H1 (cell line): ENCODE measurements at regions not wholly inside any gene's neighbourhood (a gene's known extent, or its start where the extent isn't known, plus 50 kb on each side); places are given as distances from the start of the nearest gene placed in this dataset.

Source experiments
- CTCF ChIA-PET: fragments of 300-600 bp; sonication (Branson Sonifier 250); formaldehyde crosslinking; loops from one replicate; lab custom pipeline; 2021; ENCODE audit not compliant: partially characterized antibody; lab: Charles Lee
- POLR2A ChIA-PET: fragments of 300-600 bp; sonication (Branson Sonifier 250); formaldehyde crosslinking; loops from one replicate; lab custom pipeline; 2021; ENCODE audit warnings: inconsistent platforms; ENCODE audit not compliant: partially characterized antibody; lab: Charles Lee
- DNase-seq, 2 experiments: peaks; one replicate each; pipeline versions ENCODE4 v3.0.0 to v3.0.0-alpha.2; 2010 to 2022; ENCODE audit warnings: low spot score in 2 of 2, low read depth in 1 of 2, mixed read lengths in 1 of 2
- FAIRE-seq: peaks from 2 replicates; lab custom pipeline; 2011; peaks lifted over from hg19 to GRCh38; lab: Jason Lieb, UNC
- H2AFZ ChIP-seq: 2 replicates; pipeline ENCODE4 v1.8.1; 2012; ENCODE audit warnings: low read length, inconsistent platforms
- H2AK5ac ChIP-seq: 2 replicates; pipeline ENCODE4 v1.6.1; 2013; ENCODE audit warnings: low read depth, low read length
- H2BK120ac ChIP-seq: replicated peaks from 2 replicates; pipeline ENCODE3; 2013; ENCODE audit warnings: low read depth, low read length, inconsistent platforms
- H2BK12ac ChIP-seq: 2 replicates; pipeline ENCODE4 v1.6.1; 2013; ENCODE audit warnings: low read depth, low read length
- H2BK15ac ChIP-seq: 2 replicates; pipeline ENCODE4 v1.6.1; 2013; ENCODE audit warnings: low read length
- H2BK20ac ChIP-seq: 2 replicates; pipeline ENCODE4 v1.6.1; 2013; ENCODE audit warnings: low read length
- H2BK5ac ChIP-seq: 2 replicates; pipeline ENCODE4 v1.6.1; 2013; ENCODE audit warnings: low read depth, low read length
- H3K14ac ChIP-seq: 2 replicates; pipeline ENCODE4 v1.6.1; 2013; ENCODE audit warnings: inconsistent platforms; ENCODE audit not compliant: insufficient read length
- H3K18ac ChIP-seq: 2 replicates; pipeline ENCODE4 v1.6.1; 2013; ENCODE audit warnings: low read length; ENCODE audit errors: extremely low read depth
- H3K23ac ChIP-seq: 2 replicates; pipeline ENCODE4 v1.6.1; 2013; ENCODE audit warnings: inconsistent platforms; ENCODE audit not compliant: insufficient read length
- H3K23me2 ChIP-seq: 2 replicates; pipeline ENCODE4 v1.6.1; 2013; ENCODE audit warnings: low read depth, low read length
- H3K27ac ChIP-seq: 2 replicates; pipeline ENCODE4 v1.6.1; 2011; ENCODE audit warnings: low read depth, low read length, inconsistent platforms
- H3K27me3 ChIP-seq, 4 experiments: replicated peaks in 1 of 4; 1 replicate in 1 of 4; 2 replicates in 3 of 4; pipeline versions ENCODE4 v1.6.1 to v1.8.1; 2011 to 2013; ENCODE audit warnings: low read length in 3 of 4, mild to moderate bottlenecking in 3 of 4, inconsistent platforms in 2 of 4, mixed read lengths in 2 of 4, moderate library complexity in 1 of 4; ENCODE audit not compliant: control insufficient read depth in 3 of 4, insufficient read depth in 3 of 4; ENCODE audit errors: extremely low read depth in 1 of 4
- H3K36me3 ChIP-seq, 4 experiments: 2 replicates each; pipeline versions ENCODE4 v1.6.1 to v1.8.1; 2011 to 2013; ENCODE audit warnings: mild to moderate bottlenecking in 4 of 4, low read length in 3 of 4, moderate library complexity in 2 of 4, control low read depth in 1 of 4, inconsistent platforms in 1 of 4; ENCODE audit not compliant: insufficient read depth in 4 of 4, control insufficient read depth in 2 of 4
- H3K4ac ChIP-seq: replicated peaks from 2 replicates; pipeline ENCODE3; 2013; ENCODE audit warnings: low read length, low read depth, mixed read lengths, inconsistent platforms; ENCODE audit not compliant: insufficient read length
- H3K4me1 ChIP-seq, 4 experiments: replicated peaks in 1 of 4; 1 replicate in 1 of 4; 2 replicates in 3 of 4; pipeline versions ENCODE4 v1.6.1 to v1.8.1; 2011 to 2013; ENCODE audit warnings: low read length in 3 of 4, inconsistent platforms in 2 of 4, mixed read lengths in 1 of 4; ENCODE audit not compliant: insufficient read depth in 4 of 4, control insufficient read depth in 3 of 4
- H3K4me2 ChIP-seq, 2 experiments: 2 replicates each; pipeline versions ENCODE4 v1.6.1 to v1.8.1; 2011 to 2013; ENCODE audit warnings: low read depth in 2 of 2, low read length in 2 of 2, control low read depth in 1 of 2, inconsistent platforms in 1 of 2, mild to moderate bottlenecking in 1 of 2; ENCODE audit not compliant: insufficient read depth in 1 of 2
- H3K4me3 ChIP-seq, 4 experiments: fragments of 200-600, 300-600 bp in 1 of 4; sonication (generic), shearing (Covaris generic), sonication (Bioruptor Twin) in 1 of 4; 2 replicates each; pipeline versions ENCODE4 v1.5.1 to v1.8.1; 2011 to 2016; ENCODE audit warnings: low read length in 4 of 4, low read depth in 3 of 4, control low read depth in 2 of 4, inconsistent platforms in 2 of 4, mild to moderate bottlenecking in 2 of 4, mixed read lengths in 1 of 4, moderate library complexity in 1 of 4; ENCODE audit not compliant: insufficient read depth in 2 of 4; ENCODE audit errors: extremely low read depth in 1 of 4
- H3K56ac ChIP-seq: replicated peaks from 2 replicates; pipeline ENCODE3; 2013; ENCODE audit warnings: low read depth, mild to moderate bottlenecking, mixed read lengths, low read length, inconsistent platforms; ENCODE audit not compliant: insufficient read length
- H3K79me1 ChIP-seq: 2 replicates; pipeline ENCODE4 v1.6.1; 2013; ENCODE audit warnings: low read depth, low read length, control low read depth
- H3K79me2 ChIP-seq, 2 experiments: 2 replicates each; pipeline versions ENCODE4 v1.6.1 to v1.8.1; 2012 to 2013; ENCODE audit warnings: low read length in 2 of 2, mild to moderate bottlenecking in 2 of 2, inconsistent platforms in 1 of 2; ENCODE audit not compliant: insufficient read depth in 2 of 2, control insufficient read depth in 1 of 2
- H3K9ac ChIP-seq, 4 experiments: replicated peaks in 1 of 4; 1 replicate in 1 of 4; 2 replicates in 3 of 4; pipeline versions ENCODE4 v1.6.1 to v1.8.1; 2011 to 2013; ENCODE audit warnings: low read depth in 3 of 4, low read length in 3 of 4, control low read depth in 2 of 4, mild to moderate bottlenecking in 2 of 4, moderate library complexity in 2 of 4, inconsistent platforms in 1 of 4; ENCODE audit errors: extremely low read depth in 1 of 4
- H3K9me3 ChIP-seq, 2 experiments: 2 replicates each; pipeline versions ENCODE4 v1.6.1 to v1.8.1; 2012 to 2013; ENCODE audit warnings: mild to moderate bottlenecking in 2 of 2, moderate library complexity in 2 of 2, control low read depth in 1 of 2, inconsistent platforms in 1 of 2, low read depth in 1 of 2, low read length in 1 of 2, mixed read lengths in 1 of 2; ENCODE audit not compliant: insufficient read depth in 2 of 2
- H4K20me1 ChIP-seq, 2 experiments: replicated peaks in 1 of 2; 2 replicates each; pipeline versions ENCODE3 to v1.8.1; 2011 to 2013; ENCODE audit warnings: inconsistent platforms in 2 of 2, low read length in 2 of 2, mild to moderate bottlenecking in 1 of 2; ENCODE audit not compliant: insufficient read depth in 2 of 2, control insufficient read depth in 1 of 2
- H4K5ac ChIP-seq: 2 replicates; pipeline ENCODE4 v1.6.1; 2013; ENCODE audit warnings: low read length, low read depth, mixed read lengths, inconsistent platforms; ENCODE audit not compliant: insufficient read length
- H4K8ac ChIP-seq: 2 replicates; pipeline ENCODE4 v1.8.0; 2013; ENCODE audit warnings: mild to moderate bottlenecking, moderate library complexity, low read length, inconsistent platforms; ENCODE audit not compliant: insufficient read depth; ENCODE audit errors: extremely low read depth
- H4K91ac ChIP-seq: replicated peaks from 2 replicates; pipeline ENCODE3; 2013; ENCODE audit warnings: low read length, mixed read lengths, inconsistent platforms; ENCODE audit not compliant: insufficient read length
- BACH1 ChIP-seq: IDR thresholded peaks from 2 replicates; pipeline ENCODE4 v1.6.1; 2012; ENCODE audit warnings: low read length, improper control_type of control experiment
- BCL11A ChIP-seq, 2 experiments: IDR thresholded peaks; one replicate each; pipeline ENCODE4 v1.6.1; 2011; ENCODE audit warnings: low read depth in 2 of 2, low read length in 2 of 2, mild to moderate bottlenecking in 2 of 2
- CBX5 ChIP-seq: fragments of 300-800, 300-1000 bp; sonication (generic); IDR thresholded peaks from 2 replicates; pipeline ENCODE4 v1.7.1; 2016; ENCODE audit warnings: antibody characterized with exemption, low read length, low read depth
- CBX8 ChIP-seq: fragments of 300-800, 300-1000 bp; sonication (generic); IDR thresholded peaks from 2 replicates; pipeline ENCODE4 v1.7.1; 2016; ENCODE audit warnings: low read depth, low read length, borderline replicate concordance
- E2F6 ChIP-seq: IDR thresholded peaks from 2 replicates; pipeline ENCODE4 v1.6.1; 2012; ENCODE audit warnings: inconsistent platforms
- EGR1 ChIP-seq: IDR thresholded peaks from 2 replicates; pipeline ENCODE4 v1.6.1; 2011; ENCODE audit warnings: low read depth, low read length, borderline replicate concordance
- HDAC6 ChIP-seq: IDR thresholded peaks from one replicate; pipeline ENCODE4 v1.7.1; 2012; ENCODE audit warnings: low read depth, mild to moderate bottlenecking, inconsistent platforms, low read length, moderate library complexity
- MAFK ChIP-seq: IDR thresholded peaks from 2 replicates; pipeline ENCODE4 v1.6.1; 2012; ENCODE audit warnings: low read depth, mild to moderate bottlenecking, improper control_type of control experiment, low read length
- POLR2A ChIP-seq, 2 experiments: IDR thresholded peaks; 1 replicate in 1 of 2; 2 replicates in 1 of 2; pipeline ENCODE4 v1.6.1; 2011; ENCODE audit warnings: low read depth in 2 of 2, low read length in 2 of 2, mild to moderate bottlenecking in 2 of 2; ENCODE audit errors: control extremely low read depth in 1 of 2
- RNF2 ChIP-seq: fragments of 200-900, 300-1000 bp; sonication (generic); IDR thresholded peaks from 2 replicates; pipeline ENCODE4 v1.7.1; 2016; ENCODE audit warnings: borderline replicate concordance, low read depth, mild to moderate bottlenecking, antibody characterized with exemption, low read length; ENCODE audit not compliant: poor library complexity, severe bottlenecking; ENCODE audit errors: missing control alignments
- RXRA ChIP-seq: IDR thresholded peaks from 2 replicates; pipeline ENCODE4 v1.6.1; 2011; ENCODE audit warnings: low read depth, mild to moderate bottlenecking, low read length, moderate library complexity; ENCODE audit not compliant: insufficient read depth
- SP1 ChIP-seq: IDR thresholded peaks from 2 replicates; pipeline ENCODE4 v1.6.1; 2011; ENCODE audit warnings: low read depth, low read length
- TBP ChIP-seq: IDR thresholded peaks from 2 replicates; pipeline ENCODE4 v1.6.1; 2011; ENCODE audit warnings: low read depth, low read length, improper control_type of control experiment
- YY1 ChIP-seq: IDR thresholded peaks from 2 replicates; pipeline ENCODE4 v1.6.1; 2011; ENCODE audit warnings: low read depth, mild to moderate bottlenecking, low read length
- WGBS, 2 experiments: shearing (Covaris generic) in 1 of 2; methylation state at CpG; one replicate each; pipeline versions ENCODE4 v1.1.6 to v1.1.7; 2013 to 2015; ENCODE audit warnings: low lambda C conversion rate in 2 of 2, mixed read lengths in 2 of 2, inconsistent platforms in 1 of 2, low coverage in 1 of 2, missing lambda C conversion rate in 1 of 2; ENCODE audit not compliant: insufficient replicate concordance in 2 of 2, insufficient coverage in 1 of 2, insufficient read length in 1 of 2; ENCODE audit errors: extremely low coverage in 1 of 2, missing lambda C conversion rate in 1 of 2; 5-methylcytosine and 5-hydroxymethylcytosine counted together

- Histone ChIP-seq H2BK12ac (no peak overlapping the region), H2BK15ac (no peak overlapping the region), H2AK5ac (no peak overlapping the region), H2BK120ac (no peak overlapping the region), H3K23ac (no peak overlapping the region), H2BK20ac (no peak overlapping the region), H3K14ac (no peak overlapping the region), H3K9ac (no peak overlapping the region), H3K23me2 (peaks cover 2% of the 10 kb centered on the region; the same call in 1 of the 2 replicates), H3K79me2 (no peaks in the 10 kb centered on the region), H4K91ac (no peak overlapping the region), H3K27ac (no peak overlapping the region), H3K36me3 (no peaks in the 10 kb centered on the region), H4K5ac (no peak overlapping the region), H3K79me1 (no peaks in the 10 kb centered on the region), H3K4me2 (no peak overlapping the region), H3K18ac (no peak overlapping the region), H3K4me3 (no peak overlapping the region), H3K27me3 (peaks cover 0 to 25% (median 17%) of the 10 kb centered on the region in 4 experiments; a peak in 5 of 7 replicates), H3K9me3 (no peaks in the 10 kb centered on the region), H2AFZ (no peak overlapping the region), H4K20me1 (peaks cover 0 to under 1% of the 10 kb centered on the region in 2 experiments), H3K56ac (no peak overlapping the region), H2BK5ac (no peak overlapping the region), H3K4me1 (peaks cover 0 to 13% (median 7%) of the 10 kb centered on the region in 4 experiments; a peak in 5 of 7 replicates), H4K8ac (no peak overlapping the region), H3K4ac (no peak overlapping the region)
- ChIA-PET CTCF (interaction anchor here (0.7 to 1.6 kb wide), 6 partner anchors 10 to 146 kb away, joined by 3 to 4 read pairs (median 3); no protein-coding TSS in a partner anchor), POLR2A (no interaction called here)
- 86% methylated on average over 6 of the region's 6 CpGs; no CpG with 5 or more reads in 1 of the 2 experiments for WGBS, 2 experiments
- DNase-seq (no peak), FAIRE-seq (no peak)
- TF ChIP-seq BACH1 = no peak
- no peak for TF ChIP-seq EGR1
- no peak for TF ChIP-seq MAFK
- no peak for TF ChIP-seq YY1
- no peak for TF ChIP-seq TBP
- no peak for TF ChIP-seq POLR2A (IDR thresholded peaks at IDR 0.05; ENCODE audit: control extremely low read depth in 1 of 2, low read depth in 2 of 2, low read length in 2 of 2)
- no peak for TF ChIP-seq CBX8
- no peak for TF ChIP-seq BCL11A (IDR thresholded peaks at IDR 0.05; ENCODE audit: low read depth in 2 of 2, low read length in 2 of 2)
- no peak for TF ChIP-seq SP1
- no peak for TF ChIP-seq E2F6
- TF ChIP-seq CBX5 = no peak
- no peak for TF ChIP-seq HDAC6
- no peak for TF ChIP-seq RNF2
- TF ChIP-seq RXRA = no peak
These were observed 87.2 kb downstream of the MICALL2 start for GRCh38 chr7:1372063-1372462.
